ENCODE measurements at regions not wholly inside any gene's neighbourhood (a gene's known extent, or its start where the extent isn't known, plus 50 kb on each side); places are given as distances from the start of the nearest gene placed in this dataset.
A peak's percentile ranks its signal among the peaks of the same experiment; 100 is the strongest.

DNA sequence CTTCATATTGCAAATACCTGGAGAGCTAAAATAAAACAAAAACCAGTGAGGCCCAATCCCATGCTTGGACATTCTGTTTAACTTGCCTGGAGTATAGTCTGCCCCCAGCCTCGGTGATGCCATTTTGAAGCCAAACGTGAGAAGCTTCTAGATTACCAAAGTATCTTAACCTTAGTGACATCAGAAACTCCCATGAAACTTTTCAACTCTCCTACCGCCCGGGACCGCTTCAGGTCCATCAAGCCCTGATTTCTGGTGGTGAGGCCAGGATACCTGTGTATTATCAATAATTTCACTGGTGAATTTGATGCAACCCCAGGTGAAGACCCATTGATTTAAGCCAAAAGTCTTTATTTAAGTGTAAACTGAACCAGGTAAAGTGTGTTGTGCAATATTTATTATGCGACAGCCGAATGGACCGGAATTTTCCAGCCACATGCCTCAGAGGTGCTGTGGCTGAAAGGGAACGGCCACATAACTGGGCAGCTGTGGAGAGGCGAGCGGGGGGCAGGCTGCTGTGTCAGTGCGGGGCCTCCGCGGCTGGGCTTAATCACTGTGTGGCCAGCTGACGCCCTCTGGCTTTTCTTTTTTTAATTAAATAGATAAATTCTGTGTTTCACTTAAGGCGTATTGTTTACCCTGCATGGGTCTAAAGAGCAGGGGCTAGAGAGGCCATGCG lies 385.5 kb upstream of the B3GAT1 start:
- no peak for DNase-seq

DNA sequence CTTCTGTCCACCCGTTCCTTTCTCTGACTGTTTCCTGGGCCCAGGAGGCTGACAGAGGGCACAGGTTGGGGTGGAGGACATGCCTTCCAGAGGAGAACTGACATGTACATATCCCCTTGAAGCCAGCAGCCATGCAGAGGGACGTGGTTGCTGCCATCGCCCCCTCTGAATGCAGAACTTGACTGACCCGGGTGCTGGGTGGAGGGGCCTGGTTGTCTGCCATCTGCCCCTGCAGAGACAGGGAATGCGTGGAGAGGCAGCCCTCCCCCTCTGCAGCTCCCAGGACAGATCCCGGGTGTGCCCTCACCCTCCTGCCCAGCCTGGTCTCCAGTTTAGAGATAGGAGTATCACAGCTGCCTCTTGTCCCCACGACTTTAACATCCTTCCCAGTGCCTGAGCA lies 383.0 kb upstream of the B3GAT1 start:
- no peak for DNase-seq

DNA sequence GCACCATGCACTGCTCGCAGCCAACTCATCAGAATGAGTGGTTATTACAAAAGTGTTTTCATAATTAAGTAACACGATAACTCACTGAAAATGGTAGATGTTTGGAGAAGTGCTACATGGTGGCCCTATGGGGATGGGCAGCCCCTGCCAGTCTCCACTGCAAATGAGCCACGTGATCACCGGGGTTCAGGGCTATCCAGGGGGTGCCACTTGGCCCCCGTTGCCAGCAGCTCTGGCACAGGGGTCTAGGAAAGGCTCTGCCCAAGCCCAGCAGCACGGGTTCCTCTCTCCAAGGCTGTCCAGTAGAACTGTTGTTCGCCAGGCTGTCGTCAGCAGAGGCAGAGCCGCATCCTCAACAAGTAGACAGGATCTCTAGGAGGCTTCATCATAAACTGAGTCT lies 382.1 kb upstream of the B3GAT1 start:
- no peak for DNase-seq

- DNase-seq = no peak
Observed at GRCh38 chr11:134792677-134793076, 380.6 kb upstream of the B3GAT1 start.

DNA sequence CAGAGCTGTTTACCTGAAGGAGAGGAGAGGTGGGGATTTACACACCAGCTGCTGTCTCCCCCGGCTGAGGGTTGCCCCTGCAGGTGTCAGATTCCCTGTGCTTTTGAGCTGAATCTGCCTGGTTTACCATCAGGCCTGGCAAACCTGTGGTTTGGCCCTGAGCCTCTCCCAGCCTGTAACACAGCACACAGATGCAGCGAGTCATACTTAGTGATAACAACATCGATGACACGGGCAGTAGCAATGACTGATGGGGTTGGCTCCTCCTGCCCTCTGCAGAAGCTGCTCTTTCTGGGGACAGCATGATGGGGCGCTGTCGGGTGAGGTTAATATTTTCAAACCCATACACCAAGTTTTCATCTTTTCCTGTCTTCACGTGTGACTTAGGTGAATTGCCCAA lies 380.0 kb upstream of the B3GAT1 start:
- no peak for DNase-seq

- no peak for DNase-seq
Observed at GRCh38 chr11:134791102-134791501, 379.1 kb upstream of the B3GAT1 start.

DNA sequence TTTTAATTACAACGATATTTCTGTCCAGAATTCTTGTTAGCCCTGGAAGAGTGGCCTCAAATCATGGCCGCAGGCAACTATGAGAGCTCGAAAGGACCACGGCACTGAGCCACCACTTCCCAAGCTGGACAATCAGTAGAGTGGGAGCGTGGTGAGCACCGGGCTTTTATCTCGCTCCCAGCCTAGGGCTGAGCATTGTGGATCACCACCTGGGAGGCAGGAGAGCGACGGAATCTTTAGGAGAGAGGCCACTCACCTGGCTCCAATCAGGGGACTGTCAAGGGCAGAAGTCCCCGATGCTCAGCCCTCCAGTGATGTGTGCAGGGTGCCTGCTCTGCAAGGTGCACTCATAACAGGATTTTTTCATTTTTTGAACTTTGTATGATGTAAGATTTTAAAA lies 377.1 kb upstream of the B3GAT1 start:
- no peak for DNase-seq

- DNase-seq = peak in 1 of 14 donors; percentile 13
Observed at GRCh38 chr11:134786636-134787035, 374.6 kb upstream of the B3GAT1 start.

GRCh38 chr11:134785660-134786284 lies 373.7 kb upstream of the B3GAT1 start:
- no peak for DNase-seq

- DNase-seq = no peak
Observed at GRCh38 chr11:134785059-134785458, 373.0 kb upstream of the B3GAT1 start.

DNA sequence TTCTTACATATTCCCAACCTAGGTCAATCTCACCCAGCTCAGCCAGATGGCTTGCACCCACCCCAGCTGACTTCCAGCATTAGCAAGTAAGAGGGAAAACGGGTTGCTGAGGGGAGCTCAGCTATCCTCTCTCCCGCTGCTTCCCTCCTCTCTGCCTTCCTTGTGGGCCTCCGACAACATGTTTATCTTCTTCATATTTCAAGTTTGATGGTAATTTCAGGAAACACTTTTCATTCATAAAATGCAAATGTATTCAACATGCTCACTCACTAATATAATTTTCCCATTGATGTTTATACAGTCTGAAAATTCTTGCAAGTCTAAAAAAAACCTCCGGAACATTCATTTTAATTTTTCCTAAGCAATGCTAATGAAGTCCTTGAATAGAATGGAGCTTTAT lies 372.5 kb upstream of the B3GAT1 start:
- DNase-seq = no peak

GRCh38 chr11:134784046-134784445 lies 372.0 kb upstream of the B3GAT1 start:
- no peak for DNase-seq

GRCh38 chr11:134783234-134783633 lies 371.2 kb upstream of the B3GAT1 start:
- no peak for DNase-seq

DNA sequence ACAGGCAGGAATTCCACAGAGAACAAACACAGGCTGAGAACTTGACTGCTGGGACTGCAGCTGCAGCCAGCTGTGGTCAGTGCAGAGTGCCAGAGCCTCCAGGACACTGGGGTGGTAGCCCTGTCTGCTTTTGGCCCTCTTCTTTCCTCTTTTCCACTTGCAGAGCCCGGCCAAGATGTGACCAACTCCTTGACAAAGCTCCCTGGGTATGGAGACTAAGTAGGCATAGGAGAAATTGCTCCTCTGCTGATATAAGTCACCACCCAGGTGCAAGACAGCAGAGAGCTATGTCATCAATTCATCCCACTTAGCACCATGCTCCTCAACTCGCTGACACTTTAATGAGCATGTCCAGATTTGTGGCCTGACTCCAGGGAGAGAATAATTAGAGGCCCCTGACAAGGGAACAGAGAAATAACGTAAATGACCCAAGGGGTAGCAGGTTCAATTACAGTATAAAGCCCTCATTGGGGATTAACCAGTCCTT lies 369.4 kb upstream of the B3GAT1 start:
- no peak for DNase-seq

DNA sequence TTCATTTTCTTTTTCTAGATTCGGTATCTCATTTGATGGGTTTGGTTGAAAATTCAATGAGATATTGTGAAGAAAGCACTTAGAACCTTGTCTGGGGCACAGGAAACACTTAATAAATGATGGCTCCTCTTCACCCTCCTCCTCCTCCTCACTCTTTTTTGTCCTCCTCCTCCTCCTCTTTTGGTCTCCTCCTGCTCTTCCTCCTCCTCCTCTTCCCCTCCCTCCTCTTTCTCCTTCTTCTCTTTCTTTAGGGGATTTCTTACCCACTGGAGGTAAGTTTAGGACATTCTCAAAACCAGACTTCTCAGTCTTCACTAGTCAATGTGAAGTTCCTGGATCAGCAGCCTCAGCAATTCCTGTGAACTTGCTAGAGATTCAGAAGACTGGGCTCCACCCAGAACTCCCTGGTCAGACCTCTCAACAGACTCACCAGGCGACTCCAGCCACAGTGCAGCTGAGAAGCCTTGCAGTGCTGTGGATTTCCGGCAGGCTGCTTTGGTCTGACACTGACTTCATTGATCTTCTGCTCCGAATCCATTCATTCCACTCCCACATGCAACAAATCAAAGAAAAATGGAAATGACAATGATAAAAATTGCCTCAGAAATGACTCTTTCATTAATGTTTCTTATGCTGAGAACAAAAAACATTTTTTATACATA lies 368.6 kb upstream of the B3GAT1 start:
- DNase-seq = no peak

DNA sequence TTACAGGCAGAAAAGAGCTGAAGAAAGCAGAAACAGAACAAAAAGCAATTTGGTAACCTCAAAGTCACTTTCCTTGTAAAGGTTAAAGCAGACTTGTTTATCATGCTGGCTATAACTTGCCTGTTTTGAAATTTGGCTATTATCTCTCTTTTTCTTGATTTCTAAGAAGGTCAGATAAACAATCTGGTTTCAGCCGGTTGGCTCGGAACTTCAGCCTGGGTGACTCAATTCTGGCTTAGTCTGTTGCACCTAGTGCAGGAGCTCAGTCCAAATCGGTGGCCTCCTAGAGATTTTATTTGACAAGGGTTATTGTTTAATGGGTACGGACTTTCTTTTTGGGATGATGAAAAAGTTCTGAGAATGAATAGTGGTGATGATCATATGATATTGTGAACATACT lies 367.1 kb upstream of the B3GAT1 start:
- DNase-seq = no peak

- no peak for DNase-seq
Observed at GRCh38 chr11:134768463-134768862, 356.4 kb upstream of the B3GAT1 start.

- no peak for DNase-seq
Observed at GRCh38 chr11:134765565-134765964, 353.5 kb upstream of the B3GAT1 start.

GRCh38 chr11:134764966-134765365 lies 352.9 kb upstream of the B3GAT1 start:
- DNase-seq = no peak

DNA sequence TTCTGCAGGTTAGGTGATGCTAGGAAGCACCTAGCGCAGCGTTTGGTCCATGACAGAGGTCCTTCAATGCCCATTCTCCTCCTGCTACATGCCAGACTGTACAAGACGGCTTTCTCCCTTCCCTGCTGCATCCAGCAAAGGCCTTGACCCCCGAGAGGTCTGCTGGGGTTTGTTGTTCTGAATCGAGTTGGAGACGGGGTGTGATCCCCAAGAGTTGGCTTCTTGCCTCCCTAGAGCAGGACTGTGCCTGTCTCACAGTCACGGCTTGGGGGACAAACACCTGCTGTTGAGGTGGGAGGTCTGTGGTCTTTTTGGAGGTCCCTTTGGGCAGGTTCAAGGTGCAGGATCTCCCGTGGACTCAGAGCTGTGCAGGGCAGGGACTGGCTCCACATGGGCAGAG lies 352.3 kb upstream of the B3GAT1 start:
- no peak for DNase-seq

DNA sequence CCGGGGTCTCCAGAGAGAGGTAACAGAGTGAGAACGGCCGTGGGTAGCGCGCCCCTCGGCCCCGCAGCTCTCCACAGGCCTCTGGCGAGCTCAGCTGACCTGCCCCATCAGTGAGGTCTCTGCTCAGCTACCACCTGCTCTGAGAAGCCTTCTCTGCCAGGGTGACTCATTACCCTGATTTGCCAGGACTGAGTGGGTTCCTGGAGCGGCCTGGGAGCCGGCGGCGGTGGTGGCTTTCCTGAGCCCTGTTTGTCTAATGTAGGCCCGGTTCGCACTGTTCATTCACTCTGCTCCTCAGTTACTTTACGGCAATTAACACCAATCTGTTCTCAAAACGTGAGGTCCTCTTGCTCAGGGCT lies 351.0 kb upstream of the B3GAT1 start:
- peak in 1 of 14 donors; percentile 14 for DNase-seq

DNA sequence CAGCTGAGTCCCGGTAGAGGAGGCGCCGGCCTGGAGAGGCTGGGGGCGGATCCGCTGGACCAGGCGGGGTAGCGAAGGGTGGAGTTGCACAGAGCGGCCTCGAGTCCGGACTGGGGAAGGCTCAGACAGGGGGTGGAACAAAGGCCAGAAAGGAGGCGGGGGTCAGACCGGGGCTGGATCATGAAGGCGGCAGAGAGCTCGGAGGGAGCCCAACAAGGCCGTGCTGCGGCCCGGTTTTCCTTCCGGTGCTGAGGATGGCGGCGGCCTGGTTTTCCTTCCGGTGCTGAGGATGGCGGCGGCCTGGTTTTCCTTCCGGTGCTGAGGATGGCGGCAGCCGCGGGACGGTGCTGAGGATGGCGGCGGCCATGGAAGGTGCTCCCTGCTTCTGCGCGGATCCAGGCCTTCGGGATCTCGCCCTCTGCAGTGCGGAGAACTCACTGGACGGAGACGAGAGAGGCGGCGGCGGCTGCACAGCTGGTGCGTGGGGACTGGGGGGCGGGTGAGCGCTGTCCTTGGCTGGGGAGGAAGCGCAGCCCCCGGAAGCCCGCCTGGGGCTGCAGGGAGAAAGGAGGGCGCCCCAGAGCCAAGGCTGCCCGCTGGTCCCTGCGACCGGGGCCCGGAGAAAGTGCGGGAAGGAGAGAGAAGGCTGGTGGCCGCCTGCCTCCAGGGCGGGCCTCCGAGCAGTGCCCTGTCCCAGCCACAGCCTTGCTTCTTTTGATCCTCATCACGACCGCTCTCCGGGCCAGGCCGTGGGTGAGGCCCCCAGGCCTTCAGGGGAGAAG lies 350.4 kb upstream of the B3GAT1 start:
- peak in 2 of 14 donors; percentile 16 to 26 for DNase-seq

GRCh38 chr11:134761926-134762247 lies 349.8 kb upstream of the B3GAT1 start:
- DNase-seq = no peak

Data from C1 segment of cervical spinal cord (tissue), 14 donors.